ENCODE measurements at regions not wholly inside any gene's neighbourhood (a gene's known extent, or its start where the extent isn't known, plus 50 kb on each side); places are given as distances from the start of the nearest gene placed in this dataset.

- Histone ChIP-seq H3K36me3 (no peaks in the 10 kb centered on the region), H3K4me3 (no peak overlapping the region), H3K27ac (no peak overlapping the region), H3K27me3 (no peaks in the 10 kb centered on the region), H3K4me1 (no peaks in the 10 kb centered on the region), H3K9me3 (peaks cover 0 to 2% (median 0%) of the 10 kb centered on the region in 4 donors)
- no peak for DNase-seq
- TF ChIP-seq EP300 (IDR thresholded peaks at IDR 0.05) (no peak), CTCF (IDR thresholded peaks at IDR 0.05) (no peak), POLR2AphosphoS5 (IDR thresholded peaks at IDR 0.05) (no peak), POLR2A (IDR thresholded peaks at IDR 0.05) (no peak)
- intact Hi-C loops (cut with DNase I), result no loop called here
These were observed 422.7 kb downstream of the TLE1 start for GRCh38 chr9:81266674-81267073.

GRCh38 chr9:81266086-81266485, 423.3 kb downstream of the TLE1 start:
- no peak overlapping the region for H3K27ac ChIP-seq
- no peaks in the 10 kb centered on the region for H3K36me3 ChIP-seq
- H3K27me3 ChIP-seq, result no peaks in the 10 kb centered on the region
- peaks cover 0 to 3% (median 0%) of the 10 kb centered on the region in 4 donors for H3K9me3 ChIP-seq
- intact Hi-C loops (cut with DNase I), result no loop called here
- TF ChIP-seq EP300 (IDR thresholded peaks at IDR 0.05) (no peak), POLR2AphosphoS5 (IDR thresholded peaks at IDR 0.05) (no peak), POLR2A (IDR thresholded peaks at IDR 0.05) (no peak), CTCF (IDR thresholded peaks at IDR 0.05) (no peak)
- H3K4me1 ChIP-seq, result no peaks in the 10 kb centered on the region
- H3K4me3 ChIP-seq, result no peak overlapping the region
- no peak for DNase-seq
- 92 to 96% methylated on average over 2 of the region's 2 CpGs for WGBS, 2 donors

- no peak overlapping the region for H3K4me3 ChIP-seq
- DNase-seq, result no peak
- intact Hi-C loops (cut with DNase I), result no loop called here
- WGBS, 2 donors, result 65 to 69% methylated on average over 5 of the region's 5 CpGs
- H3K27me3 ChIP-seq, result no peaks in the 10 kb centered on the region
- H3K36me3 ChIP-seq, result no peaks in the 10 kb centered on the region
- no peak overlapping the region for H3K27ac ChIP-seq
- peaks cover 0 to 3% (median 0%) of the 10 kb centered on the region in 4 donors for H3K9me3 ChIP-seq
- H3K4me1 ChIP-seq, result no peaks in the 10 kb centered on the region
- no peak for TF ChIP-seq POLR2A (IDR thresholded peaks at IDR 0.05)
- TF ChIP-seq POLR2AphosphoS5 (IDR thresholded peaks at IDR 0.05), result no peak
- no peak for TF ChIP-seq CTCF (IDR thresholded peaks at IDR 0.05)
- no peak for TF ChIP-seq EP300 (IDR thresholded peaks at IDR 0.05)
These were observed 424.8 kb downstream of the TLE1 start for GRCh38 chr9:81264516-81264915.

GRCh38 chr9:81259896-81260295, 429.5 kb downstream of the TLE1 start:
- Histone ChIP-seq H3K36me3 (no peaks in the 10 kb centered on the region), H3K27me3 (no peaks in the 10 kb centered on the region), H3K4me1 (no peaks in the 10 kb centered on the region), H3K4me3 (no peak overlapping the region), H3K9me3 (peaks cover 0 to 3% (median 0%) of the 10 kb centered on the region in 4 donors), H3K27ac (no peak overlapping the region)
- WGBS, 2 donors, result 94 to 95% methylated on average over 2 of the region's 2 CpGs
- no peak for DNase-seq
- TF ChIP-seq CTCF (IDR thresholded peaks at IDR 0.05) (no peak), POLR2AphosphoS5 (IDR thresholded peaks at IDR 0.05) (no peak), EP300 (IDR thresholded peaks at IDR 0.05) (no peak), POLR2A (IDR thresholded peaks at IDR 0.05) (no peak)
- intact Hi-C loops (cut with DNase I), result no loop called here

- Histone ChIP-seq H3K27ac (no peak overlapping the region), H3K4me3 (no peak overlapping the region), H3K36me3 (no peaks in the 10 kb centered on the region), H3K27me3 (no peaks in the 10 kb centered on the region), H3K4me1 (no peaks in the 10 kb centered on the region), H3K9me3 (peaks cover 0 to 2% (median 0%) of the 10 kb centered on the region in 4 donors)
- intact Hi-C loops (cut with DNase I), result no loop called here
- no peak for DNase-seq
- no peak for TF ChIP-seq POLR2A (IDR thresholded peaks at IDR 0.05)
These were observed 433.0 kb downstream of the TLE1 start for GRCh38 chr9:81256368-81256767.

Data from sigmoid colon (tissue), 6 donors.